Endothelial cell of umbilical vein (primary cell): ENCODE measurements at regions not wholly inside any gene's neighbourhood (a gene's known extent, or its start where the extent isn't known, plus 50 kb on each side); places are given as distances from the start of the nearest gene placed in this dataset.

Experiments used
- BruUV-seq: library from RNA; stranded (reverse); fragments of 400-500 nt; replicated peaks from 2 replicates; lab custom pipeline; 2021; lab: Mats Ljungman, UMichigan
- CTCF ChIA-PET: fragments of 300-600, 350-600 bp; sonication (Branson Sonifier 250); formaldehyde crosslinking; loops from one replicate; lab custom pipeline; 2021; ENCODE audit warnings: antibody characterized with exemption, inconsistent platforms; lab: Charles Lee
- POLR2A ChIA-PET: fragments of 300-600, 350-600 bp; sonication (Branson Sonifier 250); formaldehyde crosslinking; loops from one replicate; lab custom pipeline; 2021; ENCODE audit warnings: antibody characterized with exemption, inconsistent platforms; lab: Charles Lee
- DNase-seq: peaks from one replicate; pipeline ENCODE4 v3.0.0-alpha.2; 2011; ENCODE audit warnings: low read depth, low spot score
- FAIRE-seq: peaks from 2 replicates; lab custom pipeline; 2011; peaks lifted over from hg19 to GRCh38; lab: Jason Lieb, UNC
- H2AFZ ChIP-seq: 2 replicates; pipeline ENCODE4 v1.6.0; 2012; ENCODE audit warnings: low read depth, low read length, control low read depth, inconsistent platforms
- H3K27ac ChIP-seq: 2 replicates; pipeline ENCODE4 v1.5.1; 2011; ENCODE audit warnings: low read depth, mild to moderate bottlenecking, control low read depth, low read length, moderate library complexity; ENCODE audit not compliant: insufficient read depth
- H3K27me3 ChIP-seq, 2 experiments: 2 replicates each; pipeline versions ENCODE4 v1.6.0 to v1.6.1; 2011; ENCODE audit warnings: low read length in 2 of 2, mixed read lengths in 1 of 2; ENCODE audit not compliant: control insufficient read depth in 2 of 2, insufficient read depth in 2 of 2
- H3K36me3 ChIP-seq, 2 experiments: 2 replicates in 1 of 2; 3 replicates in 1 of 2; pipeline ENCODE4 v1.5.1; 2011; ENCODE audit warnings: low read length in 2 of 2, mild to moderate bottlenecking in 1 of 2, moderate library complexity in 1 of 2; ENCODE audit not compliant: control insufficient read depth in 2 of 2, insufficient read depth in 2 of 2; ENCODE audit errors: extremely low read depth in 1 of 2
- H3K4me1 ChIP-seq: 3 replicates; pipeline ENCODE4 v1.5.1; 2011; ENCODE audit warnings: mild to moderate bottlenecking, low read length; ENCODE audit not compliant: control insufficient read depth, insufficient read depth; ENCODE audit errors: extremely low read depth
- H3K4me2 ChIP-seq: 2 replicates; pipeline ENCODE4 v1.6.1; 2011; ENCODE audit warnings: low read length, control low read depth, mixed read lengths; ENCODE audit not compliant: insufficient read depth
- H3K4me3 ChIP-seq, 3 experiments: fragments of 200-600 bp in 1 of 3; sonication (generic), shearing (Covaris generic) in 1 of 3; replicated peaks in 1 of 3; 2 replicates each; pipeline ENCODE4 v1.5.1; 2011 to 2016; ENCODE audit warnings: control low read depth in 3 of 3, low read length in 3 of 3, mild to moderate bottlenecking in 2 of 3, inconsistent platforms in 1 of 3, low read depth in 1 of 3, moderate library complexity in 1 of 3; ENCODE audit not compliant: insufficient read depth in 1 of 3
- H3K79me2 ChIP-seq: 2 replicates; pipeline ENCODE4 v1.6.0; 2012; ENCODE audit warnings: low read length, inconsistent platforms; ENCODE audit not compliant: control insufficient read depth, insufficient read depth
- H3K9ac ChIP-seq: replicated peaks from 2 replicates; pipeline ENCODE3; 2011; ENCODE audit warnings: low read length, control low read depth; ENCODE audit not compliant: insufficient read depth; ENCODE audit errors: extremely low read depth
- H3K9me1 ChIP-seq: replicated peaks from 3 replicates; pipeline ENCODE4 v1.6.0; 2011; ENCODE audit warnings: mild to moderate bottlenecking, low read length; ENCODE audit not compliant: control insufficient read depth, insufficient read depth; ENCODE audit errors: extremely low read depth
- H3K9me3 ChIP-seq: replicated peaks from 2 replicates; pipeline ENCODE4 v1.5.1; 2012; ENCODE audit warnings: low read length, inconsistent platforms; ENCODE audit not compliant: control insufficient read depth, insufficient read depth
- H4K20me1 ChIP-seq: replicated peaks from 2 replicates; pipeline ENCODE3; 2011; ENCODE audit warnings: mild to moderate bottlenecking, low read length; ENCODE audit not compliant: control insufficient read depth, insufficient read depth; ENCODE audit errors: extremely low read depth
- CTCF ChIP-seq, 2 donors: IDR thresholded peaks; 1 replicate in 1 of 2; 2 replicates in 1 of 2; pipeline ENCODE4 v1.5.1; 2011; ENCODE audit warnings: low read length in 2 of 2, mild to moderate bottlenecking in 2 of 2, moderate library complexity in 2 of 2, control low read depth in 1 of 2, inconsistent platforms in 1 of 2, low read depth in 1 of 2; ENCODE audit not compliant: insufficient read depth in 1 of 2; ENCODE audit errors: extremely low read depth in 1 of 2
- EZH2 ChIP-seq: IDR thresholded peaks from 2 replicates; pipeline ENCODE4 v1.6.1; 2012; ENCODE audit warnings: borderline replicate concordance, low read depth, mild to moderate bottlenecking, moderate library complexity, low read length, inconsistent platforms; ENCODE audit not compliant: severe bottlenecking
- FOS ChIP-seq: IDR thresholded peaks from 2 replicates; pipeline ENCODE4 v1.6.1; 2011; ENCODE audit warnings: mild to moderate bottlenecking, low read length, moderate library complexity, borderline replicate concordance; ENCODE audit not compliant: insufficient read depth
- GATA2 ChIP-seq: IDR thresholded peaks from 2 replicates; pipeline ENCODE4 v1.7.0; 2011; ENCODE audit warnings: low read depth, mild to moderate bottlenecking, moderate library complexity, mixed read lengths, low read length; ENCODE audit not compliant: insufficient read length, insufficient read depth
- JUN ChIP-seq: IDR thresholded peaks from 2 replicates; pipeline ENCODE4 v1.6.1; 2011; ENCODE audit warnings: borderline replicate concordance, low read depth; ENCODE audit not compliant: insufficient read length, insufficient read depth
- MAX ChIP-seq: IDR thresholded peaks from 2 replicates; pipeline ENCODE4 v1.6.1; 2011; ENCODE audit not compliant: insufficient read depth, insufficient read length
- POLR2AphosphoS5 ChIP-seq: IDR thresholded peaks from 2 replicates; pipeline ENCODE4 v1.6.1; 2012; ENCODE audit warnings: low read depth, mild to moderate bottlenecking, control low read depth, low read length, moderate library complexity; ENCODE audit not compliant: insufficient read depth
- dilution Hi-C: fragments of 300-500 bp; cut with MboI; formaldehyde crosslinking; loops from one replicate; pipeline ENCODE4 v1.15.0; 2019; ENCODE audit warnings: low sequenced_read_pairs; ENCODE audit not compliant: extremely low pct_ligation_motif_present
- intact Hi-C: fragments of 100-400 bp; cut with micrococcal nuclease; formaldehyde crosslinking; loops from one replicate; pipeline ENCODE4 v1.10.0; 2022

GRCh38 chr2:171227066-171227782 is 66.5 kb upstream of the TLK1 start:
- FAIRE-seq (no peak), DNase-seq (no peak)
- peaks cover 0 to 2% of the 10 kb centered on the region in 2 experiments for H3K27me3 ChIP-seq
- intact Hi-C loops = no loop called here
- dilution Hi-C loops = no loop called here
- CTCF ChIA-PET = no interaction called here
- BruUV-seq = no TSS peak
- no peaks in the 10 kb centered on the region for H3K9me3 ChIP-seq
- H3K27ac ChIP-seq = no peak overlapping the region
- H3K79me2 ChIP-seq = no peaks in the 10 kb centered on the region
- no peaks in the 10 kb centered on the region for H4K20me1 ChIP-seq
- H2AFZ ChIP-seq = no peak overlapping the region
- no peak for TF ChIP-seq MAX
- TF ChIP-seq FOS = no peak
- TF ChIP-seq EZH2 = no peak
- no peak for TF ChIP-seq POLR2AphosphoS5
- no peak for TF ChIP-seq JUN
- TF ChIP-seq CTCF (IDR thresholded peaks at IDR 0.05; ENCODE audit: extremely low read depth in 1 of 2, insufficient read depth in 1 of 2, low read depth in 1 of 2, low read length in 2 of 2) = no peak
- TF ChIP-seq GATA2 = no peak
- no peak overlapping the region for H3K4me2 ChIP-seq
- H3K36me3 ChIP-seq = no peaks in the 10 kb centered on the region
- no peak overlapping the region for H3K4me3 ChIP-seq
- H3K4me1 ChIP-seq = peaks cover 8% of the 10 kb centered on the region
- POLR2A ChIA-PET = no interaction called here
- no peaks in the 10 kb centered on the region for H3K9me1 ChIP-seq
- H3K9ac ChIP-seq = no peak overlapping the region
